ENCODE measurements at regions not wholly inside any gene's neighbourhood (a gene's known extent, or its start where the extent isn't known, plus 50 kb on each side); places are given as distances from the start of the nearest gene placed in this dataset.
"Not testable (repeated sequence)": the region's sequence is repeated elsewhere in the genome, so short reads cannot be mapped to it uniquely, and the experiment has no call there.

- no peak overlapping the region for H2BK5ac ChIP-seq (ENCODE audit: low read depth, low read length, poor library complexity)
- DNase-seq = no peak
- H2AK5ac ChIP-seq (ENCODE audit: low read length) = no peak overlapping the region
- no peaks in the 10 kb centered on the region for H3K27me3 ChIP-seq (ENCODE audit: insufficient read depth, low read length)
- no peak overlapping the region for H4K12ac ChIP-seq (ENCODE audit: low read depth, low read length)
- H3K14ac ChIP-seq (ENCODE audit: low read length) = no peak overlapping the region
- H4K8ac ChIP-seq (ENCODE audit: low read depth, low read length) = no peak overlapping the region
- no peak overlapping the region for H2BK12ac ChIP-seq (ENCODE audit: low read length)
- H3K18ac ChIP-seq (ENCODE audit: low read length) = no peak overlapping the region
- no peak overlapping the region for H2AFZ ChIP-seq (ENCODE audit: insufficient read depth, low read length, poor library complexity)
- H2BK120ac ChIP-seq (ENCODE audit: insufficient read depth, low read length, poor library complexity) = no peak overlapping the region
- no peak overlapping the region for H3K9ac ChIP-seq (ENCODE audit: low read length)
- WGBS (ENCODE audit: extremely low coverage, insufficient coverage, insufficient read length) = no CpG with 5 or more reads among the region's 1 CpG
- no peak overlapping the region for H3K4me3 ChIP-seq (ENCODE audit: low read depth, low read length)
- H3K36me3 ChIP-seq (ENCODE audit: control insufficient read depth in 1 of 2, insufficient read depth in 2 of 2, low read length in 2 of 2) = no peaks in the 10 kb centered on the region
- H4K91ac ChIP-seq (ENCODE audit: low read depth, low read length) = no peak overlapping the region
- no peak overlapping the region for H3K23ac ChIP-seq (ENCODE audit: low read length)
- no peaks in the 10 kb centered on the region for H3K79me2 ChIP-seq (ENCODE audit: control insufficient read depth, insufficient read depth, low read length, poor library complexity)
- H3K27ac ChIP-seq (ENCODE audit: low read depth, low read length) = no peak overlapping the region
- H3K9me3 ChIP-seq (ENCODE audit: insufficient read depth, low read depth, low read length) = no peaks in the 10 kb centered on the region
- no peaks in the 10 kb centered on the region for H3K79me1 ChIP-seq (ENCODE audit: low read length)
- H3K4ac ChIP-seq (ENCODE audit: low read depth, low read length) = no peak overlapping the region
- no peaks in the 10 kb centered on the region for H3K4me1 ChIP-seq (ENCODE audit: control insufficient read depth in 1 of 2, insufficient read depth in 2 of 2, low read length in 2 of 2)
- no peak overlapping the region for H3K4me2 ChIP-seq (ENCODE audit: low read length)
Observed at GRCh38 chr4:155060873-155061272, 147.6 kb upstream of the NPY2R start.

- Histone ChIP-seq H3K9me3 (ENCODE audit: insufficient read depth, low read depth, low read length) (no peaks in the 10 kb centered on the region), H3K9ac (ENCODE audit: low read length) (no peak overlapping the region)
Observed at GRCh38 chr4:155062948-155063347, 145.5 kb upstream of the NPY2R start.

GRCh38 chr4:155064934-155065333 is 143.5 kb upstream of the NPY2R start:
- H2BK120ac ChIP-seq (ENCODE audit: insufficient read depth, low read length, poor library complexity); H2AK5ac ChIP-seq (ENCODE audit: low read length); H3K23ac ChIP-seq (ENCODE audit: low read length); DNase-seq; H4K12ac ChIP-seq (ENCODE audit: low read depth, low read length); H3K14ac ChIP-seq (ENCODE audit: low read length); H3K27me3 ChIP-seq (ENCODE audit: insufficient read depth, low read length); H4K91ac ChIP-seq (ENCODE audit: low read depth, low read length); H3K4me1 ChIP-seq (ENCODE audit: control insufficient read depth in 1 of 2, insufficient read depth in 2 of 2, low read length in 2 of 2); H3K36me3 ChIP-seq (ENCODE audit: control insufficient read depth in 1 of 2, insufficient read depth in 2 of 2, low read length in 2 of 2); H3K9me3 ChIP-seq (ENCODE audit: insufficient read depth, low read depth, low read length); H3K27ac ChIP-seq (ENCODE audit: low read depth, low read length); H2BK12ac ChIP-seq (ENCODE audit: low read length); H2AFZ ChIP-seq (ENCODE audit: insufficient read depth, low read length, poor library complexity); H3K4ac ChIP-seq (ENCODE audit: low read depth, low read length); H3K4me2 ChIP-seq (ENCODE audit: low read length); H3K18ac ChIP-seq (ENCODE audit: low read length); H3K4me3 ChIP-seq (ENCODE audit: low read depth, low read length); H3K79me1 ChIP-seq (ENCODE audit: low read length); H4K8ac ChIP-seq (ENCODE audit: low read depth, low read length); H3K9ac ChIP-seq (ENCODE audit: low read length); H2BK5ac ChIP-seq (ENCODE audit: low read depth, low read length, poor library complexity); H3K79me2 ChIP-seq (ENCODE audit: control insufficient read depth, insufficient read depth, low read length, poor library complexity): not testable (repeated sequence)
- WGBS (ENCODE audit: extremely low coverage, insufficient coverage, insufficient read length) = no CpG with 5 or more reads among the region's 7 CpGs

More at GRCh38 chr4:155062948-155063347, 145.5 kb upstream of the NPY2R start:
- Histone ChIP-seq H3K27ac (ENCODE audit: low read depth, low read length) (no peak overlapping the region), H2AFZ (ENCODE audit: insufficient read depth, low read length, poor library complexity) (no peak overlapping the region), H2BK5ac (ENCODE audit: low read depth, low read length, poor library complexity) (no peak overlapping the region), H3K4ac (ENCODE audit: low read depth, low read length) (no peak overlapping the region), H2BK12ac (ENCODE audit: low read length) (no peak overlapping the region), H3K14ac (ENCODE audit: low read length) (no peak overlapping the region), H4K91ac (ENCODE audit: low read depth, low read length) (no peak overlapping the region), H3K18ac (ENCODE audit: low read length) (no peak overlapping the region), H3K4me1 (ENCODE audit: control insufficient read depth in 1 of 2, insufficient read depth in 2 of 2, low read length in 2 of 2) (no peaks in the 10 kb centered on the region), H3K27me3 (ENCODE audit: insufficient read depth, low read length) (no peaks in the 10 kb centered on the region), H3K23ac (ENCODE audit: low read length) (no peak overlapping the region), H3K4me3 (ENCODE audit: low read depth, low read length) (no peak overlapping the region), H4K12ac (ENCODE audit: low read depth, low read length) (no peak overlapping the region), H2AK5ac (ENCODE audit: low read length) (no peak overlapping the region), H3K79me1 (ENCODE audit: low read length) (no peaks in the 10 kb centered on the region), H3K79me2 (ENCODE audit: control insufficient read depth, insufficient read depth, low read length, poor library complexity) (no peaks in the 10 kb centered on the region), H4K8ac (ENCODE audit: low read depth, low read length) (no peak overlapping the region), H3K36me3 (ENCODE audit: control insufficient read depth in 1 of 2, insufficient read depth in 2 of 2, low read length in 2 of 2) (no peaks in the 10 kb centered on the region), H3K4me2 (ENCODE audit: low read length) (no peak overlapping the region), H2BK120ac (ENCODE audit: insufficient read depth, low read length, poor library complexity) (no peak overlapping the region)
- DNase-seq = no peak

- Histone ChIP-seq H3K4me2 (ENCODE audit: low read length) (no peak overlapping the region), H3K18ac (ENCODE audit: low read length) (no peak overlapping the region), H2AK5ac (ENCODE audit: low read length) (no peak overlapping the region), H2BK12ac (ENCODE audit: low read length) (no peak overlapping the region), H3K9ac (ENCODE audit: low read length) (no peak overlapping the region), H3K79me2 (ENCODE audit: control insufficient read depth, insufficient read depth, low read length, poor library complexity) (no peaks in the 10 kb centered on the region), H2BK5ac (ENCODE audit: low read depth, low read length, poor library complexity) (no peak overlapping the region), H3K14ac (ENCODE audit: low read length) (no peak overlapping the region), H3K27me3 (ENCODE audit: insufficient read depth, low read length) (no peaks in the 10 kb centered on the region), H3K4ac (ENCODE audit: low read depth, low read length) (no peak overlapping the region), H3K9me3 (ENCODE audit: insufficient read depth, low read depth, low read length) (no peaks in the 10 kb centered on the region), H3K4me1 (ENCODE audit: control insufficient read depth in 1 of 2, insufficient read depth in 2 of 2, low read length in 2 of 2) (no peaks in the 10 kb centered on the region), H2BK120ac (ENCODE audit: insufficient read depth, low read length, poor library complexity) (no peak overlapping the region), H3K4me3 (ENCODE audit: low read depth, low read length) (no peak overlapping the region), H4K12ac (ENCODE audit: low read depth, low read length) (no peak overlapping the region), H3K79me1 (ENCODE audit: low read length) (no peaks in the 10 kb centered on the region), H3K23ac (ENCODE audit: low read length) (no peak overlapping the region), H3K27ac (ENCODE audit: low read depth, low read length) (no peak overlapping the region), H4K91ac (ENCODE audit: low read depth, low read length) (no peak overlapping the region), H3K36me3 (ENCODE audit: control insufficient read depth in 1 of 2, insufficient read depth in 2 of 2, low read length in 2 of 2) (no peaks in the 10 kb centered on the region), H2AFZ (ENCODE audit: insufficient read depth, low read length, poor library complexity) (no peak overlapping the region), H4K8ac (ENCODE audit: low read depth, low read length) (no peak overlapping the region)
- DNase-seq = no peak
Observed at GRCh38 chr4:155066871-155067270, 141.6 kb upstream of the NPY2R start.

- Histone ChIP-seq H4K12ac (ENCODE audit: low read depth, low read length) (no peak overlapping the region), H4K8ac (ENCODE audit: low read depth, low read length) (no peak overlapping the region), H3K4me1 (ENCODE audit: control insufficient read depth in 1 of 2, insufficient read depth in 2 of 2, low read length in 2 of 2) (no peaks in the 10 kb centered on the region), H3K79me1 (ENCODE audit: low read length) (no peaks in the 10 kb centered on the region), H3K4me2 (ENCODE audit: low read length) (no peak overlapping the region), H3K14ac (ENCODE audit: low read length) (no peak overlapping the region), H3K27me3 (ENCODE audit: insufficient read depth, low read length) (no peaks in the 10 kb centered on the region), H2AK5ac (ENCODE audit: low read length) (no peak overlapping the region), H3K79me2 (ENCODE audit: control insufficient read depth, insufficient read depth, low read length, poor library complexity) (no peaks in the 10 kb centered on the region), H2BK12ac (ENCODE audit: low read length) (no peak overlapping the region), H2BK120ac (ENCODE audit: insufficient read depth, low read length, poor library complexity) (no peak overlapping the region), H3K27ac (ENCODE audit: low read depth, low read length) (no peak overlapping the region), H4K91ac (ENCODE audit: low read depth, low read length) (no peak overlapping the region), H3K18ac (ENCODE audit: low read length) (no peak overlapping the region), H3K9ac (ENCODE audit: low read length) (no peak overlapping the region), H2BK5ac (ENCODE audit: low read depth, low read length, poor library complexity) (no peak overlapping the region), H3K4ac (ENCODE audit: low read depth, low read length) (no peak overlapping the region), H3K4me3 (ENCODE audit: low read depth, low read length) (no peak overlapping the region), H3K9me3 (ENCODE audit: insufficient read depth, low read depth, low read length) (no peaks in the 10 kb centered on the region), H3K36me3 (ENCODE audit: control insufficient read depth in 1 of 2, insufficient read depth in 2 of 2, low read length in 2 of 2) (no peaks in the 10 kb centered on the region), H3K23ac (ENCODE audit: low read length) (no peak overlapping the region), H2AFZ (ENCODE audit: insufficient read depth, low read length, poor library complexity) (no peak overlapping the region)
- DNase-seq = no peak
- WGBS (ENCODE audit: extremely low coverage, insufficient coverage, insufficient read length) = no CpG with 5 or more reads among the region's 2 CpGs
Observed at GRCh38 chr4:155071962-155072361, 136.5 kb upstream of the NPY2R start.
